ENCODE measurements at regions not wholly inside any gene's neighbourhood (a gene's known extent, or its start where the extent isn't known, plus 50 kb on each side); places are given as distances from the start of the nearest gene placed in this dataset.

DNA sequence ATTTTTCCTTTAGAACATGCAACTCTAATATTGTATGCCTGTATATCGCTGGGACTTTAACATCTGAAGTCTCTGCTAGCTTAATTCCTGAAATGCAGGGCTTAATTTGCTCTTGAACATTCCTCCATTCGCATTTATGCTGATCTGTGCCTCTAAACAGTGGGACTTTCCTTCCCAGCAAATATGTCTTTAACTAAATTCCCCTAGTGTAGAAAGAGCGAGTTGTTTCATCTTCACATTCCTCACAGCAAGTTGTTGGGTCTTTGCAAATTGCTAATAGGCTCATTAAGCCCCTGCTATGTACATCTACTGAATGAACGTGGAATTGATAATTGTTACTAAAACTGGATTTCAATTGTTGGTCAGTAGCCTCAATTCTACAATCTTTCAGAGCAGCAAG, 118.4 kb upstream of the OBI1 start:
- WGBS, 2 experiments (ENCODE audit: low coverage in 1 of 2, low lambda C conversion rate in 2 of 2, missing lambda C conversion rate in 2 of 2): 3 to 6% methylated on average over 4 of the region's 4 CpGs
- no peak overlapping the region for H3K27ac ChIP-seq

DNA sequence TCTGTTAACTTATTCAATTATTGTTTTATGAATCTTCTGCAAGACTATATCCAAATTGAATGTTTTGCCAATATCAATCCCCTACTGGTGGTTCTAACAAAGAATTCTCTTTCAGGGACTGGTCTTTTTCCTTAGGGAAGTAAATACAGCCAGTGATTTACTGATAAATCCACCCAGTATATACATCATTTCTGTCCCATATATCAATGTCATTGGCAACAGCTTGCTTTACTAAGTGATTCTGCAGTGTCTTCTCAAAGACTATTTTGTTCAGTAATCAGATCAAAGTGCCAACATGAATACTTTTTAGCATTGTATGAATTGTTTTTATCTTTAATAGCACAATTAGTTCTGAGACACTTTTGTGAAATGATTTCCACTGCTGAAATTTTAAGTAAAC, 114.0 kb upstream of the OBI1 start:
- no peak overlapping the region for H3K9ac ChIP-seq
- H3K36me3 ChIP-seq (ENCODE audit: low read depth): no peaks in the 10 kb centered on the region
- no peaks in the 10 kb centered on the region for H3K79me2 ChIP-seq (ENCODE audit: insufficient read depth)
- no peak overlapping the region for H3K4me2 ChIP-seq (ENCODE audit: unreplicated experiment)
- no peaks in the 10 kb centered on the region for H3K4me1 ChIP-seq (ENCODE audit: insufficient read depth)
- no peaks in the 10 kb centered on the region for H3F3A ChIP-seq (ENCODE audit: insufficient read depth)
- TF ChIP-seq EZH2phosphoT487 (IDR thresholded peaks at IDR 0.05; ENCODE audit: insufficient read depth, low read depth) (no peak), EZH2 (IDR thresholded peaks at IDR 0.05; ENCODE audit: insufficient read depth, poor library complexity, severe bottlenecking) (no peak)
- no peak overlapping the region for H3K27ac ChIP-seq
- peaks cover 10% of the 10 kb centered on the region; the same call in 1 of the 2 replicates for H3K27me3 ChIP-seq (replicated peaks; ENCODE audit: insufficient read depth)
- in situ Hi-C loops (cut with MboI): no loop called here
- H3K9me3 ChIP-seq (ENCODE audit: low read depth): no peaks in the 10 kb centered on the region
- H4K20me1 ChIP-seq (ENCODE audit: insufficient read depth): no peaks in the 10 kb centered on the region
- H3K9me2 ChIP-seq (ENCODE audit: insufficient read depth): no peaks in the 10 kb centered on the region
- H2AFZ ChIP-seq: no peak overlapping the region
- no peak overlapping the region for H3K4me3 ChIP-seq
- no peak for DNase-seq

More for the DNA sequence above, 118.4 kb upstream of the OBI1 start:
- no peaks in the 10 kb centered on the region for H3K9me3 ChIP-seq (ENCODE audit: low read depth)
- in situ Hi-C loops (cut with MboI): no loop called here
- no peak overlapping the region for H3K9ac ChIP-seq
- H3K4me3 ChIP-seq: no peak overlapping the region
- no peak for DNase-seq
- no peaks in the 10 kb centered on the region for H4K20me1 ChIP-seq (ENCODE audit: insufficient read depth)
- H3K27me3 ChIP-seq (replicated peaks; ENCODE audit: insufficient read depth): peaks cover 10% of the 10 kb centered on the region; the same call in 1 of the 2 replicates
- no peak for TF ChIP-seq EZH2 (IDR thresholded peaks at IDR 0.05; ENCODE audit: insufficient read depth, poor library complexity, severe bottlenecking)
- H3K79me2 ChIP-seq (ENCODE audit: insufficient read depth): no peaks in the 10 kb centered on the region
- no peaks in the 10 kb centered on the region for H3K4me1 ChIP-seq (ENCODE audit: insufficient read depth)
- H3K4me2 ChIP-seq (ENCODE audit: unreplicated experiment): no peak overlapping the region
- H3K36me3 ChIP-seq (ENCODE audit: low read depth): no peaks in the 10 kb centered on the region
- H2AFZ ChIP-seq: no peak overlapping the region
- no peaks in the 10 kb centered on the region for H3F3A ChIP-seq (ENCODE audit: insufficient read depth)
- no peaks in the 10 kb centered on the region for H3K9me2 ChIP-seq (ENCODE audit: insufficient read depth)

DNA sequence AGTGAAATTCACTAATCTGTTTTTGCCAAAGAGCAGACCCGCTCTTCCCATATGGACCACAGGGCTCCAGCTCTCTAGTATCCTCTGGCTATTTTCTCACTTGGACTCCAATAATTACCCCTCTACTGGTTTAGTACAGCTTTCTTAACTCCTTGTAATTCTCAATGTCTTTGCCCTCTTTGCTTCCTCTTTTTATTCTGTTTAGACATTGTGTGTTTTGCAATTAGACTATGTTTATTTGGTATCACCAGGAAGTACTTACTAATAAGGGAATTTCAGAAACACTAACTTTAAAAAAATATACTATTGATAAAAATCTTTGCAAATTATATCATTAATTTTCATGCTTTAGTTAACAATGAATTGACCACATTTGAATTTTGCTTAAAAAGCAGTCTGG, 111.6 kb upstream of the OBI1 start:
- Histone ChIP-seq H3K36me3 (ENCODE audit: low read depth) (no peaks in the 10 kb centered on the region), H3K9me2 (ENCODE audit: insufficient read depth) (no peaks in the 10 kb centered on the region), H3K9me3 (ENCODE audit: low read depth) (no peaks in the 10 kb centered on the region), H3K4me3 (no peak overlapping the region), H2AFZ (no peak overlapping the region), H3K27ac (no peak overlapping the region), H3K4me1 (ENCODE audit: insufficient read depth) (no peaks in the 10 kb centered on the region), H3K79me2 (ENCODE audit: insufficient read depth) (no peaks in the 10 kb centered on the region), H4K20me1 (ENCODE audit: insufficient read depth) (no peaks in the 10 kb centered on the region), H3K9ac (no peak overlapping the region), H3K27me3 (replicated peaks; ENCODE audit: insufficient read depth) (no peaks in the 10 kb centered on the region), H3K4me2 (ENCODE audit: unreplicated experiment) (no peak overlapping the region), H3F3A (ENCODE audit: insufficient read depth) (no peaks in the 10 kb centered on the region)
- no peak for DNase-seq
- in situ Hi-C loops (cut with MboI): no loop called here
- WGBS, 2 experiments (ENCODE audit: low coverage in 1 of 2, low lambda C conversion rate in 2 of 2, missing lambda C conversion rate in 2 of 2): 34 to 44% methylated on average over 1 of the region's 1 CpG
- TF ChIP-seq EZH2phosphoT487 (IDR thresholded peaks at IDR 0.05; ENCODE audit: insufficient read depth, low read depth) (no peak), EZH2 (IDR thresholded peaks at IDR 0.05; ENCODE audit: insufficient read depth, poor library complexity, severe bottlenecking) (no peak)

DNA sequence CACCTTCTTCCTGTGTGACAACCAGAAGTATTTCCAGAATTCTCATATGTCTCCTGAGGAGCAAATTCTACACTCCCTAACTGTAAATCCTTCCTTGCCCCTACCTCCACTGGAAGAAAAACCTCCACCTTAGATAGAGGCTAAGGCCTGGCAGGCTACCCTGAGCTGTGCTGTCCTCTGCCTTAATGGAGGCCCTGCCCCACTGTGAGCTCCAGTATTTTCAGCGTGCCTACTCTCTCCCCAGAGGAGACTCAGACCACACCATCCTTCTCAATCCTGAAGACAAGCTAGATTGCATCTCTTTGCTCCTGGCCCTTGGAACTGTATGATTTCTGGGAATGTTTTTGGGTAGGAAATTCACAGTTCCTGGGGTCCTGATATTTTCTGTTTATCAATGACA, 110.0 kb upstream of the OBI1 start:
- Histone ChIP-seq H2AFZ (no peak overlapping the region), H3K27ac (no peak overlapping the region), H3K4me2 (ENCODE audit: unreplicated experiment) (no peak overlapping the region), H3K9me3 (ENCODE audit: low read depth) (no peaks in the 10 kb centered on the region), H4K20me1 (ENCODE audit: insufficient read depth) (no peaks in the 10 kb centered on the region), H3K79me2 (ENCODE audit: insufficient read depth) (no peaks in the 10 kb centered on the region), H3K9ac (no peak overlapping the region), H3K36me3 (ENCODE audit: low read depth) (no peaks in the 10 kb centered on the region), H3K4me1 (ENCODE audit: insufficient read depth) (no peaks in the 10 kb centered on the region), H3K4me3 (no peak overlapping the region), H3K27me3 (replicated peaks; ENCODE audit: insufficient read depth) (no peaks in the 10 kb centered on the region), H3K9me2 (ENCODE audit: insufficient read depth) (no peaks in the 10 kb centered on the region), H3F3A (ENCODE audit: insufficient read depth) (no peaks in the 10 kb centered on the region)
- TF ChIP-seq EZH2 (IDR thresholded peaks at IDR 0.05; ENCODE audit: insufficient read depth, poor library complexity, severe bottlenecking): no peak
- TF ChIP-seq EZH2phosphoT487 (IDR thresholded peaks at IDR 0.05; ENCODE audit: insufficient read depth, low read depth): no peak
- in situ Hi-C loops (cut with MboI): no loop called here
- 5 to 11% methylated on average over 1 of the region's 1 CpG for WGBS, 2 experiments (ENCODE audit: low coverage in 1 of 2, low lambda C conversion rate in 2 of 2, missing lambda C conversion rate in 2 of 2)
- DNase-seq: no peak

DNA sequence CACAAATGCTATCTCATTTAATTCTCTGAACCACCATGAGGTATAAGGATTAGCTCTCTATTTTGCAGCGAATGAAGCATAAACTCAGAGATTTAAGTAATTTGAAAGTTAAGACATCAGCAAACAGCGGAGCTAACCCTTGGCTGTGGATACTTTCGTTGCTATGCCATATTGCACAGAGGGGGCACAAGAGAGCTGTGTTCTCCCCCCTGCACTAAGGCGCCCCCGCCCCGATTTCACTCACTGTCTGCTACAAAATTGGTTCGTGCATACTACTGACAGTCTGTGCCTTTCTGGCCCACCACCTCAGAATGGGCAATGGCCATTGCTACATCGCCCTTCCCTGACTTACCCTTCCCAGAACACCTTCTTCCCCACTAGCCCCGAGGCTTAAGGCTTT, 105.7 kb upstream of the OBI1 start:
- no peaks in the 10 kb centered on the region for H3K79me2 ChIP-seq (ENCODE audit: insufficient read depth)
- TF ChIP-seq EZH2 (IDR thresholded peaks at IDR 0.05; ENCODE audit: insufficient read depth, poor library complexity, severe bottlenecking) (no peak), EZH2phosphoT487 (IDR thresholded peaks at IDR 0.05; ENCODE audit: insufficient read depth, low read depth) (no peak)
- no peak overlapping the region for H3K4me2 ChIP-seq (ENCODE audit: unreplicated experiment)
- no peaks in the 10 kb centered on the region for H3K27me3 ChIP-seq (replicated peaks; ENCODE audit: insufficient read depth)
- H3K4me3 ChIP-seq: no peak overlapping the region
- no peaks in the 10 kb centered on the region for H3K4me1 ChIP-seq (ENCODE audit: insufficient read depth)
- no peak overlapping the region for H3K9ac ChIP-seq
- H3K36me3 ChIP-seq (ENCODE audit: low read depth): no peaks in the 10 kb centered on the region
- no peaks in the 10 kb centered on the region for H4K20me1 ChIP-seq (ENCODE audit: insufficient read depth)
- H3K27ac ChIP-seq: no peak overlapping the region
- H3K9me3 ChIP-seq (ENCODE audit: low read depth): no peaks in the 10 kb centered on the region
- WGBS, 2 experiments (ENCODE audit: low coverage in 1 of 2, low lambda C conversion rate in 2 of 2, missing lambda C conversion rate in 2 of 2): 20 to 21% methylated on average over 9 of the region's 9 CpGs
- H2AFZ ChIP-seq: no peak overlapping the region
- no peaks in the 10 kb centered on the region for H3F3A ChIP-seq (ENCODE audit: insufficient read depth)
- no peak for DNase-seq
- in situ Hi-C loops (cut with MboI): no loop called here
- no peaks in the 10 kb centered on the region for H3K9me2 ChIP-seq (ENCODE audit: insufficient read depth)
